NCI-H1436 treated with DMSO at 0.1 percent for 48 hours (cell line): ENCODE measurements at regions not wholly inside any gene's neighbourhood (a gene's known extent, or its start where the extent isn't known, plus 50 kb on each side); places are given as distances from the start of the nearest gene placed in this dataset.
"Not testable (repeated sequence)": the region's sequence is repeated elsewhere in the genome, so short reads cannot be mapped to it uniquely, and the experiment has no call there.

ENCODE experiments used
- DNase-seq: peaks from one replicate; lab custom pipeline; 2025; lab: John Stamatoyannopoulos, UW

- no peak for DNase-seq
Observed at GRCh38 chr20:22070610-22071058, 365.2 kb downstream of the PAX1 start.

GRCh38 chr20:22063753-22064152 is 358.3 kb downstream of the PAX1 start:
- DNase-seq: no peak

DNA sequence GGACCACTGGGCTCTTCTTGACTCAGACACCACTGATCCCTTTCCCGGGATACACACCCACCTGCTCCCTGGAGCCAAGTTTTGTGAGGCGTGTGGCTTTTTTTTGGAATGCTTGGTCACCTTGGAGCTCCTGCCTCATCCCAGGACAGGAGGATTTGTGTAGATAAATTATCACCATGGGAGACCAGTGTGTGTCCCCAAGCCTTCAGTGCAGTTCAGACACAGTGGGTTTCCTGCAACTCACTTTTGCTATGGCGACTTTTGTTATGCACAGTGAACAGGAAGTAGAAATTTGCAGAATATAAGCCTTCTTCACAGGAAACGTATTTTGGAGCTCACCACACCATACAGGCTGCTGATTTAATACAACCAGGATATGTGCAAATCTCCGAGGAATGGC is 357.4 kb downstream of the PAX1 start:
- no peak for DNase-seq

- no peak for DNase-seq
Observed at GRCh38 chr20:22060610-22061009, 355.1 kb downstream of the PAX1 start.

- DNase-seq: no peak
Observed at GRCh38 chr20:22058746-22059145, 353.3 kb downstream of the PAX1 start.

- no peak for DNase-seq
Observed at GRCh38 chr20:22055981-22056380, 350.5 kb downstream of the PAX1 start.

DNA sequence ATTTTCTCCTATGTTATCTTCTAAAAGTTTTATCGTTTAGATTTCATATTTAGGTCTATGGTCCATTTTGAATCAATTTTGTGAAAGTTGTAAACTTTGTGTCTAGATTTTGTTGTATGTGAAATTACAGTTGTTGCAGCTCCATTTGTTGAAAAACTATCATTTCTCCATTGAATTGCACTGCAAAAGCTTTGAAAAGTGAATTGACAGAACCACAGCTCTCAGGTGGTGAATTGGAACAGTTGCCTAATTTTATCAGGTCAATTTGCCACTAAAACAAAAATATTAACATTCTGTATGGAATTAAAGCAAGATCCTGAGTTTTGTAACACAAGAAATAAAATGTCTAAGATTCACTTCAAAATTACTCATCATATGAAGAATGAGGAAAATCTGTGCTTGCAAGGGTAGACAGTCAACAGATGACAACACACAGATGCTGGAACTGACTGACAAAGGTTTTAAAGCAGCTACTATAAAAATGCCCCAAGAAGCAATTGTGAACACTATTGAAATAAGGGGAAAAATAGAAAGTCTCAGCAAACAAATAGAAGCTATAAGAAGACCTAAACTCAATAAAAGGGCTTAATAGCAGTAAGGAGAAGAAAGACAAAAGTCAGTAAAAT is 346.7 kb downstream of the PAX1 start:
- DNase-seq: no peak

DNA sequence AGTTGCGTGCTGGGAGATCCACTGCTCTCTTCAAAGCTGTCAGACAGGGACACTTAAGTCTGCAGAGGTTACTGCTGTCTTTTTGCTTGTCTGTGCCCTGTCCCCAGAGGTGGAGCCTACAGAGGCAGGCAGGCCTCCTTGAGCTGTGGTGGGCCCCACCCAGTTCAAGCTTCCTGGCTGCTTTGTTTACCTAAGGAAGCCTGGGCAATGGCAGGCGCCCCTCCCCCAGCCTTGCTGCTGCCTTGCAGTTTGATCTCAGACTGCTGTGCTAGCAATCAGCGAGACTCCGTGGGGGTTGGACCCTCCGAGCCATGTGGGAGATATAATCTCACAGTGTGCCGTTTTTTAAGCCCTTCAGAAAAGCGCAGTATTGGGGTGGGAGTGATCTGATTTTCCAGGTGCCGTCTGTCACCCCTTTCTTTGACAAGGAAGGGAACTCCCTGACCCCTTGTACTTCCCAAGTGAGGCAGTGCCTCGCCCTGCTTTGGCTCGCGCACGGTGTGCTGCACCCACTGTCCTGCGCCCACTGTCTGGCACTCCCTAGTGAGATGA is 340.6 kb downstream of the PAX1 start:
- DNase-seq: not testable (repeated sequence)

- DNase-seq: no peak
Observed at GRCh38 chr20:22027423-22027822, 322.0 kb downstream of the PAX1 start.

DNA sequence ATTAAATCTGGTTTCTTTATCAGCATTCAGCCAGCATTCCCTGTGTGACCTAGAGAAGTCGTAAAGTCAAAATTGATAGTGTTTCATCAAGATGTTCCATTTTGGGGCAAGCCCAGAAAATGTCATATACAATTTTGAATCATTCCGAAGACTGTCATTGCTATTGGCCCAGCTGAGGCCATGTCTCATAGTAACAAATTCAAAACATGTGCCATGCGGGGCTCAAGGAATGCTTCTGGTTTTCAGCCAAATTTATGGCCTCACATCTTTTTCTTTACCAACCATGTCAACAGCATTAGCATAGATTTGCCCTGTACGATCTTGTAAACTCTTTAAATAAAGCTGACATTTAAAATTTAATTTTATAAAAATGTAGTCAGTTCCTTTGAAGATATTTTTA is 314.7 kb downstream of the PAX1 start:
- DNase-seq: no peak

DNA sequence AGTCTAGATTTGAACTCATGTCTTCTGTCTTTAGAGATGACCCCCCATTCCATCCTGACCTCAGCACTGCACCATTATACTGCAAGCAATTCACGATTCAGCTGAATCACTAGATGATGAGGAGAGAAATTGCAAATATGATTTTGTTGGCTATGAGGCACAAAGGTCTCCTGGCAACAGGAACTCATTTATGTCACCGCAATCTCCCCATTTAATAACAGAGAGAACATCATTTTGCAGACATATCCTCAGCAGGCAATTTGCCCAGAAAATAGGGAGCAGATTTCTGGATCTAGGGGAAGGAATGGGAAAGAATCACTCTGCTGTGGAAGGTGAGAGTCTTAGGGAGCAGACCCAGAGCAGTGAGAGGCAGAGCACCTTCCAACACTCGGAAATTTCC is 303.0 kb downstream of the PAX1 start:
- no peak for DNase-seq

GRCh38 chr20:22006306-22006705 is 300.8 kb downstream of the PAX1 start:
- no peak for DNase-seq

GRCh38 chr20:22005535-22005934 is 300.1 kb downstream of the PAX1 start:
- no peak for DNase-seq

- DNase-seq: no peak
Observed at GRCh38 chr20:22004946-22005345, 299.5 kb downstream of the PAX1 start.

DNA sequence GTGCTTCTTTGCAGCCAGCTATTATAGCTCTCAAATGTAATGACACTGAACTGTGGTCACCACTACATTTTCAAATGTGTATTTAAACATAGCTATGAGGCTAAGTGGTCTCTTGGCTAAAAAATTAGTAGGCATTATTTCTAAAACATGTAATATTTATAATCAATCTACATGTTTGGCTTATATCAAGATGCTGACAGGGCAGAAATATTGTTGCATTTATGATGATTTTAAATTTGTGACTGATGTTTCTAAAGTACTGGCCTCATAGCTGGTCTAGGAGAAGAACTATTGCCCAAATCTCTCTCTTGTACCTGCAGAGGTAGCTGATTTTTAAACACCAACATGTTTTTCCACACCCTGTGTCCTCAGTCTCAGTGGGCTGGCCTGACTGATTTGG is 298.2 kb downstream of the PAX1 start:
- no peak for DNase-seq

DNA sequence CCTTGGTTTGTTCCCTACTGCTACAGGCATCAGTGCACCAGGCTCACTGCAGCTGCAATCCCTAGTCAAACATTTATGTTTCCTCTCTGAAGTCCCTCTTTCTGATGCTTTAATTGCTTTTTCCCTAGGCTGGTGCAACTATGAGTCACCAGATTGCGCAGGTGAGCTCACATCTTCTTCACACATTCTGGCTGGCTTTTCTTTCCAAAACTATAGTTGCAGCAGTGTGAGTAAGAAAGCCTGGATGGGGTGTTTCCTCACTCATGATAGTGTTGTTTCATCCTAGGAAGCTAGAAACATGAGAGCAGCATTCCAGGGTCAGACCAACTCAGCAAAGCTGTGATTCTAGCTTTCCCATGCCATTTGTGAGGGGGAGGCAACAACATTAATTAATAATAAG is 296.4 kb downstream of the PAX1 start:
- no peak for DNase-seq

- no peak for DNase-seq
Observed at GRCh38 chr20:21995461-21995860, 290.0 kb downstream of the PAX1 start.

GRCh38 chr20:21994203-21994602 is 288.7 kb downstream of the PAX1 start:
- DNase-seq: no peak

GRCh38 chr20:21982559-21982958 is 277.1 kb downstream of the PAX1 start:
- DNase-seq: no peak

GRCh38 chr20:21981597-21982344 is 276.3 kb downstream of the PAX1 start:
- DNase-seq: no peak

DNA sequence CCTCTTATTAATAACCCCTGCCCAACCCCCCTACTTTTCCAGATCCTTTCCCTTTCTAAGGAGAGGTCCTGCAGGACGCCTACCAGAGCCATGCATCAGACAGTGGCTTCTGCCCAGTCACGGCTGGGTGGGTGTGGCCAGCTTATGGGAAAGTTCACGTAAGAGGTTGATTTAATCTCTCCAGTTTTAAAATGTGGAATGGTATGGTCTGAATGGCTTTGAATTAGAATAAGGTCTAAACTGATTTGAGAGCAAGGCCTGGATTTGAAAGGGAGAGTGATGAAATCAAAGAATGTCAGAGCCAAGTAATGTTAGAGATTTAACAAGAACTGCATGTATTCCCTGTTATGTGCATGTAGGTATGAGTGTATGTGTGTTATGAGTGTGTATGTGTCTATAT is 275.7 kb downstream of the PAX1 start:
- no peak for DNase-seq

DNA sequence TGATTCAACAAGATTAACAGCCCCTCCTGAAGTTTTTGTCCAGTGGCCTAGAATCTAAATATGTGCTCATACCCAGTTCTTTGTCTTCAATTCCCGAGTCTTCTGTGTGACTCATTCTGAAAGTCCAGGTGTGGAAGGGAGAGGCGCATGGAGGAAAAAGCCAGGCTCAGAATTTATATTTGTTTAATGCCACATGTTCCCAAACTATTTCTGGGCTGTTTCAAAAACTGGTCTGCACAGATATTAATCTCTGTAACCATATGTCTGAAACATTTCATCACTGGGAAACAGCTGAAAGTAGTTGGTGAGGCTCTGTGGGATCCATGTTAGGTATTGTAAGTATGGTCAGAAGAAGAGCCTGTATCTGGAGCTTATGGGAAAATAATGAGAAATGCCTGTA is 266.0 kb downstream of the PAX1 start:
- DNase-seq: no peak

DNA sequence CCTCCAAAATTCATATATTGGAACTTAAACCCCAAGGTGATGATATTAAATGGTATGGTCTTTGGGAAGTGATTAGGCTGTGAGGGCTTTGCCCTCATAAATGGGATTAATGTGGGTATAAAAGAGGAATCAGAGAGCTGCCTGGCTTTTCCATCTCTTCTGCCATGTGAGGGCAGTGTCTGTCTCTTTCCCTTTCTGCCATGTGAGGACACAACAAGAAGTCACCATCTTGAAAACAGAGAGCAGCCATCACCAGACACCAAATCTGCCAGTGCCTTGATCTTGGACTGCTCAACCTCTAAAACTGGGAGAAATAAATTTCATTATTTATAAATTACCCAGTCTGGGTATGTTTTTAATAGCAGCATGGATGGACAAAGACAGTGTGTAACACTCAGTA is 263.0 kb downstream of the PAX1 start:
- no peak for DNase-seq

- DNase-seq: no peak
Observed at GRCh38 chr20:21967481-21967880, 262.0 kb downstream of the PAX1 start.
